Natural killer cell (primary cell): ENCODE measurements at regions not wholly inside any gene's neighbourhood (a gene's known extent, or its start where the extent isn't known, plus 50 kb on each side); places are given as distances from the start of the nearest gene placed in this dataset.

ENCODE experiments used
- ATAC-seq, 3 donors: fragments of 150-1000 bp in 2 of 3; fragments of 200-7000 bp in 1 of 3; cut with Tn5 transposase; 1 replicate in 1 of 3; 2 replicates in 2 of 3; pipeline ENCODE4 v1.10.0; 2021; ENCODE audit warnings: mild to moderate bottlenecking in 2 of 3, moderate library complexity in 2 of 3
- DNase-seq, 2 donors: peaks; one replicate each; pipeline versions ENCODE4 v3.0.0 to v3.0.0-alpha.2; 2013 to 2021; ENCODE audit warnings: mixed read lengths in 1 of 2
- H3K27ac ChIP-seq: one replicate; pipeline ENCODE4 v1.5.1; 2013; ENCODE audit warnings: mild to moderate bottlenecking, low read length
- H3K27me3 ChIP-seq: one replicate; pipeline ENCODE4 v1.6.1; 2013; ENCODE audit warnings: low read length; ENCODE audit not compliant: control insufficient read depth, insufficient read depth
- H3K36me3 ChIP-seq: one replicate; pipeline ENCODE4 v1.6.1; 2013; ENCODE audit warnings: low read length; ENCODE audit not compliant: control insufficient read depth, insufficient read depth
- H3K4me1 ChIP-seq: one replicate; pipeline ENCODE4 v1.6.1; 2013; ENCODE audit warnings: low read length; ENCODE audit not compliant: control insufficient read depth, insufficient read depth
- H3K4me3 ChIP-seq: one replicate; pipeline ENCODE4 v1.5.1; 2013; ENCODE audit warnings: low read length
- H3K9me3 ChIP-seq: one replicate; pipeline ENCODE4 v1.6.1; 2013; ENCODE audit warnings: low read length; ENCODE audit not compliant: control insufficient read depth, insufficient read depth
- H3K27ac Mint-ChIP-seq, 2 donors: one replicate each; pipeline ENCODE4 v1.8.0; 2022; ENCODE audit warnings: mild to moderate bottlenecking in 2 of 2, mixed read lengths in 2 of 2, moderate library complexity in 1 of 2
- H3K27me3 Mint-ChIP-seq, 2 donors: one replicate each; pipeline ENCODE4 v1.8.0; 2022; ENCODE audit warnings: low read depth in 2 of 2, mixed read lengths in 2 of 2
- H3K36me3 Mint-ChIP-seq: one replicate; pipeline ENCODE4 v1.8.0; 2022; ENCODE audit warnings: mixed read lengths
- H3K4me1 Mint-ChIP-seq, 2 donors: one replicate each; pipeline ENCODE4 v1.8.0; 2022; ENCODE audit warnings: mixed read lengths in 2 of 2
- H3K4me3 Mint-ChIP-seq: one replicate; pipeline ENCODE4 v1.8.0; 2022; ENCODE audit warnings: mild to moderate bottlenecking, moderate library complexity, mixed read lengths
- H3K9me3 Mint-ChIP-seq, 2 donors: one replicate each; pipeline ENCODE4 v1.8.0; 2022; ENCODE audit warnings: mixed read lengths in 2 of 2
- WGBS: methylation state at CpG from one replicate; pipeline ENCODE4 v1.1.7; 2013; ENCODE audit warnings: missing lambda C conversion rate; ENCODE audit not compliant: insufficient coverage; 5-methylcytosine and 5-hydroxymethylcytosine counted together
- intact Hi-C: fragments of 100-400 bp; cut with micrococcal nuclease; formaldehyde crosslinking; loops from one replicate; pipeline ENCODE4 v1.14.2; 2022
- TF ChIP-seq, protein P1 (sequence below): fragments of 200-600 bp; IDR thresholded peaks from one replicate; pipeline ENCODE4 v1.8.0; 2022; ENCODE audit warnings: antibody characterized with exemption

- H3K36me3 Mint-ChIP-seq, result no peaks in the 10 kb centered on the region
- no peaks in the 10 kb centered on the region for H3K9me3 Mint-ChIP-seq
- H3K4me1 Mint-ChIP-seq, result peaks cover 61 to 63% of the 10 kb centered on the region in 2 donors
- Histone ChIP-seq H3K27ac (peak overlapping the region; percentile 50), H3K4me3 (no peak overlapping the region), H3K36me3 (no peaks in the 10 kb centered on the region), H3K4me1 (peaks cover 40% of the 10 kb centered on the region), H3K9me3 (no peaks in the 10 kb centered on the region), H3K27me3 (peaks cover 2% of the 10 kb centered on the region)
- H3K27ac Mint-ChIP-seq, result peak overlapping the region; percentile 72 to 80
- ATAC-seq (peak; percentile 36 to 43 (median 39)), DNase-seq (no peak)
- peaks cover 4 to 15% of the 10 kb centered on the region in 2 donors for H3K27me3 Mint-ChIP-seq
- 58% methylated on average over 22 of the region's 23 CpGs for WGBS
- intact Hi-C loops, result no loop called here
- TF ChIP-seq, protein P1, sequence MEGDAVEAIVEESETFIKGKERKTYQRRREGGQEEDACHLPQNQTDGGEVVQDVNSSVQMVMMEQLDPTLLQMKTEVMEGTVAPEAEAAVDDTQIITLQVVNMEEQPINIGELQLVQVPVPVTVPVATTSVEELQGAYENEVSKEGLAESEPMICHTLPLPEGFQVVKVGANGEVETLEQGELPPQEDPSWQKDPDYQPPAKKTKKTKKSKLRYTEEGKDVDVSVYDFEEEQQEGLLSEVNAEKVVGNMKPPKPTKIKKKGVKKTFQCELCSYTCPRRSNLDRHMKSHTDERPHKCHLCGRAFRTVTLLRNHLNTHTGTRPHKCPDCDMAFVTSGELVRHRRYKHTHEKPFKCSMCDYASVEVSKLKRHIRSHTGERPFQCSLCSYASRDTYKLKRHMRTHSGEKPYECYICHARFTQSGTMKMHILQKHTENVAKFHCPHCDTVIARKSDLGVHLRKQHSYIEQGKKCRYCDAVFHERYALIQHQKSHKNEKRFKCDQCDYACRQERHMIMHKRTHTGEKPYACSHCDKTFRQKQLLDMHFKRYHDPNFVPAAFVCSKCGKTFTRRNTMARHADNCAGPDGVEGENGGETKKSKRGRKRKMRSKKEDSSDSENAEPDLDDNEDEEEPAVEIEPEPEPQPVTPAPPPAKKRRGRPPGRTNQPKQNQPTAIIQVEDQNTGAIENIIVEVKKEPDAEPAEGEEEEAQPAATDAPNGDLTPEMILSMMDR, result no peak
- H3K4me3 Mint-ChIP-seq, result peak overlapping the region; percentile 81
These were observed 300.8 kb downstream of the RRAGC start for GRCh38 chr1:38558500-38559445.

- intact Hi-C loops, result no loop called here
- Mint-ChIP-seq H3K36me3 (no peaks in the 10 kb centered on the region), H3K9me3 (no peaks in the 10 kb centered on the region), H3K4me1 (peaks cover 54 to 59% of the 10 kb centered on the region in 2 donors), H3K27me3 (peaks cover 0 to 8% of the 10 kb centered on the region in 2 donors), H3K27ac (peak overlapping the region; percentile 72 to 80), H3K4me3 (no peak overlapping the region)
- H3K27ac ChIP-seq, result no peak overlapping the region
- ATAC-seq (no peak), DNase-seq (no peak)
- WGBS, result 96% methylated on average over 7 of the region's 8 CpGs
- H3K9me3 ChIP-seq, result no peaks in the 10 kb centered on the region
- no peaks in the 10 kb centered on the region for H3K36me3 ChIP-seq
- no peaks in the 10 kb centered on the region for H3K27me3 ChIP-seq
- TF ChIP-seq, protein P1, result no peak
- peaks cover 40% of the 10 kb centered on the region for H3K4me1 ChIP-seq
- H3K4me3 ChIP-seq, result no peak overlapping the region
These were observed 301.5 kb downstream of the RRAGC start for GRCh38 chr1:38558055-38558454.

DNA sequence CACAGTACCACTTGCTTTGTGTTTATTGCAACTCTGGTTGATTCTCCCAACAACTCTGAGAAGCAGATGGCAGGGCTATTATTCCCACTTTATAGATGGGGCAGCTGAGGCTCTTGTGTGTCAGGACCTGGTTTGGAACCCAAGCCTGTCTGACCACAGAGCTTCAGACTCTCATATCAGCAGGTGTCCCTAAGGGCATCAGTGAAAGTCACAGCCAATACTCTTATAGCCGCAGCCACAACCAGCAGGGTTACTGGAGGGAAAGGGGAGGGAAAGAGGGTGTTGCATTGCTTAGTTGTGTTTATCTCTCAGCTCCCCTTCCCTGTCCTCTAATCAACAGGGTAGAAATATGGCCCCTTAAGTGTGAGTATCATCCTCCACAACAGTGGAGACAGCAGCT, 304.0 kb downstream of the RRAGC start:
- peaks cover 3 to 6% of the 10 kb centered on the region in 2 donors for H3K27me3 Mint-ChIP-seq
- Histone ChIP-seq H3K9me3 (no peaks in the 10 kb centered on the region), H3K4me1 (peaks cover 26% of the 10 kb centered on the region), H3K27me3 (no peaks in the 10 kb centered on the region), H3K27ac (no peak overlapping the region), H3K36me3 (no peaks in the 10 kb centered on the region), H3K4me3 (no peak overlapping the region)
- H3K27ac Mint-ChIP-seq, result no peak overlapping the region
- intact Hi-C loops, result no loop called here
- ATAC-seq (no peak), DNase-seq (no peak)
- H3K9me3 Mint-ChIP-seq, result no peaks in the 10 kb centered on the region
- peaks cover 34 to 38% of the 10 kb centered on the region in 2 donors for H3K4me1 Mint-ChIP-seq
- WGBS, result no CpG with 5 or more reads among the region's 1 CpG
- TF ChIP-seq, protein P1, result no peak
- H3K36me3 Mint-ChIP-seq, result no peaks in the 10 kb centered on the region
- no peak overlapping the region for H3K4me3 Mint-ChIP-seq
